ENCODE measurements at regions not wholly inside any gene's neighbourhood (a gene's known extent, or its start where the extent isn't known, plus 50 kb on each side); places are given as distances from the start of the nearest gene placed in this dataset.

DNA sequence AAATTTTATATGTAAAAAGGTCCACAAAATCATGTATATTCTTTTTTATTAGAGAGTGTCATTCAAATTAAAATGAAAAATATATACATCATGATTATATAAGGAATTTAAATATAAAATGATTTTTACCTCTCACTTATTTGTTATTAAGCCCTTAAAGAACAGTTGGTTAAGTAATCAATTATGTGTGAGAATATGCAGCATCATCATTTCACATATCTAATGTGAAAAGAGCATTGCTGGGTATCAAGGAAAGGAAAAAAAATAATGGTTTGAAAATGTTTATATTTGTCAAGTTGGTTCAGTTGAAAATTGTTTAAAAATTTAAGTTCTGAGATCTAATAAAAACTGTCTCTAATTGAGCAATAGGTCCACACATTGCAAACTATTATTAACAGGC is 363.6 kb upstream of the GRM3 start:
- no peak overlapping the region for H3K27ac ChIP-seq
- H3K4me3 ChIP-seq (ENCODE audit: low read depth, low read length), result no peak overlapping the region
- no peak for DNase-seq
- no peaks in the 10 kb centered on the region for H3K27me3 ChIP-seq (replicated peaks)
- H3K36me3 ChIP-seq (replicated peaks), result no peaks in the 10 kb centered on the region
- in situ Hi-C loops (cut with HindIII; ENCODE audit: low pct_ligation_motif_present, low sequenced_read_pairs), result no loop called here
- TF ChIP-seq, protein P1, sequence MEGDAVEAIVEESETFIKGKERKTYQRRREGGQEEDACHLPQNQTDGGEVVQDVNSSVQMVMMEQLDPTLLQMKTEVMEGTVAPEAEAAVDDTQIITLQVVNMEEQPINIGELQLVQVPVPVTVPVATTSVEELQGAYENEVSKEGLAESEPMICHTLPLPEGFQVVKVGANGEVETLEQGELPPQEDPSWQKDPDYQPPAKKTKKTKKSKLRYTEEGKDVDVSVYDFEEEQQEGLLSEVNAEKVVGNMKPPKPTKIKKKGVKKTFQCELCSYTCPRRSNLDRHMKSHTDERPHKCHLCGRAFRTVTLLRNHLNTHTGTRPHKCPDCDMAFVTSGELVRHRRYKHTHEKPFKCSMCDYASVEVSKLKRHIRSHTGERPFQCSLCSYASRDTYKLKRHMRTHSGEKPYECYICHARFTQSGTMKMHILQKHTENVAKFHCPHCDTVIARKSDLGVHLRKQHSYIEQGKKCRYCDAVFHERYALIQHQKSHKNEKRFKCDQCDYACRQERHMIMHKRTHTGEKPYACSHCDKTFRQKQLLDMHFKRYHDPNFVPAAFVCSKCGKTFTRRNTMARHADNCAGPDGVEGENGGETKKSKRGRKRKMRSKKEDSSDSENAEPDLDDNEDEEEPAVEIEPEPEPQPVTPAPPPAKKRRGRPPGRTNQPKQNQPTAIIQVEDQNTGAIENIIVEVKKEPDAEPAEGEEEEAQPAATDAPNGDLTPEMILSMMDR (IDR thresholded peaks at IDR 0.05; ENCODE audit: low read depth, low read length, missing control alignments), result no peak

DNA sequence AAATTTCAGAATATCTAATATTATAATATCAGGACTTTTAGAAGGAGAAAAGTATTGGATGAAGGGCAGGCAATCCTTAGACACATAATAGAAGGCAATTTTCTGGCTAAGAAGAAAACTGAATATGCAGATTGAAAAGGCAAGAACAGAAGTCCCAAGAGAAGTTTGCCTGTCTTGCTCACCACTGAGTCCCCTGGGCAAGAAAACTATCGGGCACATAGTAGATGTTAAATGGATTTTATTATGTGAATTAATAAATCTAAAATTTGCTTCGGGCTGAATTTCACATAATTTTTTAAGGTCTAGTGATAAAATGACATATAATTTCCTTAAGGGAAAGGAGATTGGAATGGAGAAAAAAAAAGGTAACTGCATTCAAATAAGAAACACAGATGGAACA is 380.9 kb upstream of the GRM3 start:
- in situ Hi-C loops (cut with HindIII; ENCODE audit: low pct_ligation_motif_present, low sequenced_read_pairs), result no loop called here
- H3K36me3 ChIP-seq (replicated peaks), result no peaks in the 10 kb centered on the region
- H3K27me3 ChIP-seq (replicated peaks), result no peaks in the 10 kb centered on the region
- no peak overlapping the region for H3K27ac ChIP-seq
- DNase-seq, result no peak
- TF ChIP-seq, protein P1 (IDR thresholded peaks at IDR 0.05; ENCODE audit: low read depth, low read length, missing control alignments), result no peak
- H3K4me3 ChIP-seq (ENCODE audit: low read depth, low read length), result no peak overlapping the region

DNA sequence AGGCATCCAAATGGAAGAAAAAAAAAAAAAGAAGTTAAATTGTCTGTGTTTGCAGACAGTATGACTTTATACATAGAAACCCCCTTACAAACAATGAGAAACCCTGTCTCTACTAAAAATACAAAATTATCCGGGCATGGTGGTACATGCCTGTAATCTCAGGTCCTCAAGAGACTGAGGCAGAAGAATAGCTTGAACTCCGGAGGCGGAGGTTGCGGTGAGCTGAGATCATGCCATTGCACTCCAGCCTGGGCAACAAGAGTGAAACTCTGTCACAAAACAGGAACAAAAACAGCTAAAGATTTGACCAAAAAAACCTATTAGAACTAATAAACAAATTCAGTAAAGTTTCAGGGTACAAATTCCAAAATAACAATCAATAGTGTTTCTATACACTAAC is 385.8 kb upstream of the GRM3 start:
- TF ChIP-seq, protein P1 (IDR thresholded peaks at IDR 0.05; ENCODE audit: low read depth, low read length, missing control alignments), result no peak
- Histone ChIP-seq H3K36me3 (replicated peaks) (no peaks in the 10 kb centered on the region), H3K4me3 (ENCODE audit: low read depth, low read length) (no peak overlapping the region), H3K27ac (no peak overlapping the region), H3K27me3 (replicated peaks) (no peaks in the 10 kb centered on the region)
- in situ Hi-C loops (cut with HindIII; ENCODE audit: low pct_ligation_motif_present, low sequenced_read_pairs), result no loop called here
- DNase-seq, result no peak

DNA sequence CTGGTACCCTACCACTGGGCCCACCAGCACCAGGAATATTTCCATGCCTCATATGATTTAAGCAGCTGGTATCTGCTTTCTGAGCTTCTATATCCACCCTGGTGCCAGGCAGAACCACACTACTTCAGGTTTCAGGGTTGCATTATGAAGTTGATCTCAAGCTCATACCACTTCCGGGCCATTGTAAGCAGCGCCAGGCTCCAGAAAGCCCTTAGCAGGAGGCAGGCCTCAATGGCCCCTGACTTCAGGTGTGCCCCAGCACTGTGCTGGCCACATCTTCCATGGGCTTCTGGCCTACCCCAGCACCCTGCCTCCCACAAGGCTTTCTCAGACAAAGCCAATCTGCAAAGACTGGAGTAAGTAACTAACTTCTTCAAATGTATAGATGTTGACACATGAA is 391.3 kb upstream of the GRM3 start:
- H3K27me3 ChIP-seq (replicated peaks), result no peaks in the 10 kb centered on the region
- no peak for DNase-seq
- in situ Hi-C loops (cut with HindIII; ENCODE audit: low pct_ligation_motif_present, low sequenced_read_pairs), result no loop called here
- no peak overlapping the region for H3K27ac ChIP-seq
- no peaks in the 10 kb centered on the region for H3K36me3 ChIP-seq (replicated peaks)
- H3K4me3 ChIP-seq (ENCODE audit: low read depth, low read length), result no peak overlapping the region
- TF ChIP-seq, protein P1 (IDR thresholded peaks at IDR 0.05; ENCODE audit: low read depth, low read length, missing control alignments), result no peak

DNA sequence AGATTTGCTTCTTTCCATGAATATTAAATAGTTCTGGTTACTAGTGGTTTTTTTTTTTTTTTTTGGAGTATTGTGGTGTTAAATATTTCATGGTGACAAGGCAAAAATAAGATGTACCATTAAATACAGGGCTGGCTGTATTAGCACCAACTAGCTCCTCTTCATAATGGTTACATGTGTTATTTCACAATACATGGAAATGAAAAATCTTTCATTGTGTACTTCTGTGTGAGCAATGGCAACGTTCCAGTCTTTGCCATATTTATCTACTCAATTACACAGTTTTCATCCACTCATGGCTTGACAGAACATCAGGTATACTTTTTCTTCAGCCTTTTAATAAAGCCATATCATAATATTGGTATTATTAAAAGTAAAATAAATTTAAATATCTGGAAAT is 394.7 kb upstream of the GRM3 start:
- Histone ChIP-seq H3K36me3 (replicated peaks) (no peaks in the 10 kb centered on the region), H3K27me3 (replicated peaks) (no peaks in the 10 kb centered on the region), H3K27ac (no peak overlapping the region), H3K4me3 (ENCODE audit: low read depth, low read length) (no peak overlapping the region)
- no peak for DNase-seq
- TF ChIP-seq, protein P1 (IDR thresholded peaks at IDR 0.05; ENCODE audit: low read depth, low read length, missing control alignments), result no peak
- in situ Hi-C loops (cut with HindIII; ENCODE audit: low pct_ligation_motif_present, low sequenced_read_pairs), result no loop called here

DNA sequence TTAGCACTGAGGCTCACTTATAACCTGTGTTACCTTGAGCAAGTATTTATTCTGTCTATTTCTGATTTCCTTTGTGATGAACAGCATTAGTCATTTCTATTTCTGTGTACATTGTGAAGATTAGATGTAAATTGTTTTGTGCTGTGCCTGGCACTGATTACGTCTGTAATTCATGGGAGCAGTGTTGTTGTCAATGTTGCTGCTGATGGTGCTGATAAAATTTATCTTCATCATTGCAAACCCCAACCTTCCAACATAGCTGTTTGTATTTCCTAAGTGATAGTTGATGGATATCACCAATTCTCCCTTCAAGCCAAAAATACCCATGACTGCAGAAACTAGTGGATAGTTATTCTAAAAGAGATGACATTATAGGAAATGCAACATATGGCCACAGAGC is 400.5 kb upstream of the GRM3 start:
- in situ Hi-C loops (cut with HindIII; ENCODE audit: low pct_ligation_motif_present, low sequenced_read_pairs), result no loop called here
- no peaks in the 10 kb centered on the region for H3K36me3 ChIP-seq (replicated peaks)
- H3K27me3 ChIP-seq (replicated peaks), result no peaks in the 10 kb centered on the region
- no peak overlapping the region for H3K4me3 ChIP-seq (ENCODE audit: low read depth, low read length)
- H3K27ac ChIP-seq, result no peak overlapping the region
- DNase-seq, result no peak
- TF ChIP-seq, protein P1 (IDR thresholded peaks at IDR 0.05; ENCODE audit: low read depth, low read length, missing control alignments), result no peak
